Activated CD8-positive, alpha-beta memory T cell treated with anti-CD3 and anti-CD28 coated beads for 36 hours (primary cell): ENCODE measurements at regions not wholly inside any gene's neighbourhood (a gene's known extent, or its start where the extent isn't known, plus 50 kb on each side); places are given as distances from the start of the nearest gene placed in this dataset.
"Not testable (repeated sequence)": the region's sequence is repeated elsewhere in the genome, so short reads cannot be mapped to it uniquely, and the experiment has no call there.

ENCODE experiments used
- CTCF ChIA-PET: fragments of 350-600 bp; sonication (Branson Sonifier 250); formaldehyde crosslinking; loops from one replicate; lab custom pipeline; 2021; ENCODE audit warnings: antibody characterized with exemption; lab: Charles Lee
- POLR2A ChIA-PET: fragments of 350-600 bp; sonication (Branson Sonifier 250); formaldehyde crosslinking; loops from one replicate; lab custom pipeline; 2021; ENCODE audit warnings: antibody characterized with exemption; lab: Charles Lee

GRCh38 chr22:22787151-22787550, 100.5 kb upstream of the IGLL5 start:
- CTCF ChIA-PET: interaction anchor here (0.9 to 4.6 kb wide), 7 partner anchors 17 to 91 kb away, joined by 3 to 14 read pairs (median 5); no protein-coding TSS in a partner anchor
- POLR2A ChIA-PET: no interaction called here

- ChIA-PET POLR2A (no interaction called here), CTCF (interaction anchor here (0.8 to 4.6 kb wide), 19 partner anchors 8 to 173 kb away, joined by 3 to 17 read pairs (median 4); no protein-coding TSS in a partner anchor)
Observed at GRCh38 chr22:22787786-22788459, 99.7 kb upstream of the IGLL5 start.

- POLR2A ChIA-PET: no interaction called here
- CTCF ChIA-PET: interaction anchor here (0.9 to 4.6 kb wide), 20 partner anchors 10 to 172 kb away, joined by 3 to 17 read pairs (median 4); no protein-coding TSS in a partner anchor
Observed at GRCh38 chr22:22788460-22789037, 99.1 kb upstream of the IGLL5 start.

GRCh38 chr22:22789233-22789921, 98.2 kb upstream of the IGLL5 start:
- ChIA-PET POLR2A (no interaction called here), CTCF (interaction anchor here (0.9 to 3.4 kb wide), 14 partner anchors 13 to 171 kb away, joined by 3 to 17 read pairs (median 4); no protein-coding TSS in a partner anchor)

GRCh38 chr22:22789922-22790845, 97.4 kb upstream of the IGLL5 start:
- CTCF ChIA-PET: interaction anchor here (1.2 to 3.4 kb wide), 6 partner anchors 20 to 151 kb away, joined by 3 to 17 read pairs (median 4); no protein-coding TSS in a partner anchor
- POLR2A ChIA-PET: interaction anchor here (0.5 kb wide), 1 partner anchor 1780 kb away, joined by 14 read pairs; no protein-coding TSS in a partner anchor

GRCh38 chr22:22791438-22792181, 96.0 kb upstream of the IGLL5 start:
- CTCF ChIA-PET: interaction anchor here (1.6 to 2.2 kb wide), 2 partner anchors 18 to 92 kb away, joined by 6 to 7 read pairs; no protein-coding TSS in a partner anchor
- POLR2A ChIA-PET: no interaction called here

- POLR2A ChIA-PET: not testable (repeated sequence)
- CTCF ChIA-PET: interaction anchor here (1.6 to 2.2 kb wide), 2 partner anchors 18 to 92 kb away, joined by 6 to 7 read pairs; no protein-coding TSS in a partner anchor
Observed at GRCh38 chr22:22792205-22792786, 95.3 kb upstream of the IGLL5 start.

- CTCF ChIA-PET: interaction anchor here (0.6 to 1.8 kb wide), 2 partner anchors 13 to 15 kb away, joined by 3 to 4 read pairs; no protein-coding TSS in a partner anchor
- POLR2A ChIA-PET: interaction anchor here (0.6 kb wide), 1 partner anchor 158 kb away, joined by 5 read pairs; no protein-coding TSS in a partner anchor
Observed at GRCh38 chr22:22795639-22796038, 92.0 kb upstream of the IGLL5 start.

- ChIA-PET CTCF (no interaction called here), POLR2A (no interaction called here)
Observed at GRCh38 chr22:22796724-22797123, 90.9 kb upstream of the IGLL5 start.

GRCh38 chr22:22798232-22798616, 89.4 kb upstream of the IGLL5 start:
- CTCF ChIA-PET: interaction anchor here (1.0 to 2.0 kb wide), 3 partner anchors 10 to 79 kb away, joined by 3 to 7 read pairs (median 4); no protein-coding TSS in a partner anchor
- POLR2A ChIA-PET: no interaction called here

- CTCF ChIA-PET: interaction anchor here (1.0 to 2.0 kb wide), 4 partner anchors 11 to 79 kb away, joined by 3 to 7 read pairs (median 4); no protein-coding TSS in a partner anchor
- POLR2A ChIA-PET: no interaction called here
Observed at GRCh38 chr22:22798716-22799115, 88.9 kb upstream of the IGLL5 start.

GRCh38 chr22:22799561-22799960, 88.1 kb upstream of the IGLL5 start:
- POLR2A ChIA-PET: no interaction called here
- CTCF ChIA-PET: interaction anchor here (1.0 to 2.0 kb wide), 4 partner anchors 10 to 78 kb away, joined by 3 to 7 read pairs (median 4); no protein-coding TSS in a partner anchor

GRCh38 chr22:22800716-22801115, 86.9 kb upstream of the IGLL5 start:
- ChIA-PET CTCF (no interaction called here), POLR2A (no interaction called here)

- POLR2A ChIA-PET: no interaction called here
- CTCF ChIA-PET: interaction anchor here (0.8 to 1.3 kb wide), 3 partner anchors 14 to 81 kb away, joined by 3 to 6 read pairs (median 4); no protein-coding TSS in a partner anchor
Observed at GRCh38 chr22:22802339-22802970, 85.2 kb upstream of the IGLL5 start.

- POLR2A ChIA-PET: no interaction called here
- CTCF ChIA-PET: no interaction called here
Observed at GRCh38 chr22:22803285-22803853, 84.2 kb upstream of the IGLL5 start.

GRCh38 chr22:22810018-22810427, 77.6 kb upstream of the IGLL5 start:
- POLR2A ChIA-PET: no interaction called here
- CTCF ChIA-PET: interaction anchor here (0.6 to 3.3 kb wide), 30 partner anchors 9 to 147 kb away, joined by 3 to 32 read pairs (median 6); no protein-coding TSS in a partner anchor
